ENCODE measurements at regions not wholly inside any gene's neighbourhood (a gene's known extent, or its start where the extent isn't known, plus 50 kb on each side); places are given as distances from the start of the nearest gene placed in this dataset.

- TF ChIP-seq, protein P1, sequence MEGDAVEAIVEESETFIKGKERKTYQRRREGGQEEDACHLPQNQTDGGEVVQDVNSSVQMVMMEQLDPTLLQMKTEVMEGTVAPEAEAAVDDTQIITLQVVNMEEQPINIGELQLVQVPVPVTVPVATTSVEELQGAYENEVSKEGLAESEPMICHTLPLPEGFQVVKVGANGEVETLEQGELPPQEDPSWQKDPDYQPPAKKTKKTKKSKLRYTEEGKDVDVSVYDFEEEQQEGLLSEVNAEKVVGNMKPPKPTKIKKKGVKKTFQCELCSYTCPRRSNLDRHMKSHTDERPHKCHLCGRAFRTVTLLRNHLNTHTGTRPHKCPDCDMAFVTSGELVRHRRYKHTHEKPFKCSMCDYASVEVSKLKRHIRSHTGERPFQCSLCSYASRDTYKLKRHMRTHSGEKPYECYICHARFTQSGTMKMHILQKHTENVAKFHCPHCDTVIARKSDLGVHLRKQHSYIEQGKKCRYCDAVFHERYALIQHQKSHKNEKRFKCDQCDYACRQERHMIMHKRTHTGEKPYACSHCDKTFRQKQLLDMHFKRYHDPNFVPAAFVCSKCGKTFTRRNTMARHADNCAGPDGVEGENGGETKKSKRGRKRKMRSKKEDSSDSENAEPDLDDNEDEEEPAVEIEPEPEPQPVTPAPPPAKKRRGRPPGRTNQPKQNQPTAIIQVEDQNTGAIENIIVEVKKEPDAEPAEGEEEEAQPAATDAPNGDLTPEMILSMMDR (IDR thresholded peaks at IDR 0.05; ENCODE audit: unreplicated experiment in 3 of 3): no peak
- Mint-ChIP-seq H3K27me3 (ENCODE audit: low read depth) (no peaks in the 10 kb centered on the region), H3K4me1 (no peaks in the 10 kb centered on the region), H3K27ac (no peak overlapping the region), H3K9me3 (peaks cover 45% of the 10 kb centered on the region), H3K4me3 (no peak overlapping the region), H3K36me3 (ENCODE audit: low read depth) (peaks cover 4% of the 10 kb centered on the region)
Observed at GRCh38 chr13:18949489-18949761, 232.2 kb downstream of the TUBA3C start.

GRCh38 chr13:18948664-18949488, 232.7 kb downstream of the TUBA3C start:
- no peaks in the 10 kb centered on the region for H3K27me3 Mint-ChIP-seq (ENCODE audit: low read depth)
- no peak overlapping the region for H3K4me3 Mint-ChIP-seq
- TF ChIP-seq, protein P1 (IDR thresholded peaks at IDR 0.05; ENCODE audit: unreplicated experiment in 3 of 3): no peak
- H3K27ac Mint-ChIP-seq: no peak overlapping the region
- H3K36me3 Mint-ChIP-seq (ENCODE audit: low read depth): peaks cover 3% of the 10 kb centered on the region
- peaks cover 41% of the 10 kb centered on the region for H3K9me3 Mint-ChIP-seq
- no peaks in the 10 kb centered on the region for H3K4me1 Mint-ChIP-seq

GRCh38 chr13:18948012-18948663, 233.5 kb downstream of the TUBA3C start:
- H3K9me3 Mint-ChIP-seq: peaks cover 36% of the 10 kb centered on the region
- no peaks in the 10 kb centered on the region for H3K27me3 Mint-ChIP-seq (ENCODE audit: low read depth)

GRCh38 chr13:18947376-18947977, 234.1 kb downstream of the TUBA3C start:
- Mint-ChIP-seq H3K27me3 (ENCODE audit: low read depth) (no peaks in the 10 kb centered on the region), H3K4me1 (no peaks in the 10 kb centered on the region), H3K4me3 (no peak overlapping the region), H3K36me3 (ENCODE audit: low read depth) (peaks cover 3% of the 10 kb centered on the region), H3K9me3 (peaks cover 36% of the 10 kb centered on the region), H3K27ac (no peak overlapping the region)
- TF ChIP-seq, protein P1 (IDR thresholded peaks at IDR 0.05; ENCODE audit: unreplicated experiment in 3 of 3): no peak

More at GRCh38 chr13:18948012-18948663, 233.5 kb downstream of the TUBA3C start:
- no peaks in the 10 kb centered on the region for H3K4me1 Mint-ChIP-seq
- H3K27ac Mint-ChIP-seq: no peak overlapping the region
- TF ChIP-seq, protein P1 (IDR thresholded peaks at IDR 0.05; ENCODE audit: unreplicated experiment in 3 of 3): no peak
- H3K4me3 Mint-ChIP-seq: no peak overlapping the region
- H3K36me3 Mint-ChIP-seq (ENCODE audit: low read depth): peaks cover 3% of the 10 kb centered on the region

- Mint-ChIP-seq H3K4me1 (no peaks in the 10 kb centered on the region), H3K27me3 (ENCODE audit: low read depth) (no peaks in the 10 kb centered on the region), H3K9me3 (peaks cover 29% of the 10 kb centered on the region), H3K4me3 (no peak overlapping the region), H3K36me3 (ENCODE audit: low read depth) (peaks cover 3% of the 10 kb centered on the region), H3K27ac (no peak overlapping the region)
- TF ChIP-seq, protein P1 (IDR thresholded peaks at IDR 0.05; ENCODE audit: unreplicated experiment in 3 of 3): no peak
Observed at GRCh38 chr13:18946738-18947137, 234.9 kb downstream of the TUBA3C start.
